ENCODE measurements at regions not wholly inside any gene's neighbourhood (a gene's known extent, or its start where the extent isn't known, plus 50 kb on each side); places are given as distances from the start of the nearest gene placed in this dataset.

GRCh38 chr1:30287976-30288375 is 435.4 kb downstream of the MATN1 start:
- TF ChIP-seq CTCF (IDR thresholded peaks at IDR 0.05; ENCODE audit: low read depth, low read length, poor library complexity, severe bottlenecking) = no peak
- TF ChIP-seq EZH2phosphoT487 (IDR thresholded peaks at IDR 0.05; ENCODE audit: borderline replicate concordance, low read length) = no peak
- no peak overlapping the region for H3K4me3 ChIP-seq (ENCODE audit: low read length)
- no peaks in the 10 kb centered on the region for H3K9me3 ChIP-seq (ENCODE audit: control insufficient read depth, insufficient read depth, low read length)
- H3K4me1 ChIP-seq (ENCODE audit: control insufficient read depth, low read length) = no peaks in the 10 kb centered on the region
- no peaks in the 10 kb centered on the region for H3K9me2 ChIP-seq (replicated peaks; ENCODE audit: control insufficient read depth, low read length)
- H3K36me3 ChIP-seq (ENCODE audit: control insufficient read depth, low read length) = no peaks in the 10 kb centered on the region
- no peak overlapping the region for H3K4me2 ChIP-seq (ENCODE audit: low read length)
- no peaks in the 10 kb centered on the region for H4K20me1 ChIP-seq (ENCODE audit: control insufficient read depth, insufficient read depth, low read depth, low read length)
- H3K79me2 ChIP-seq (ENCODE audit: control insufficient read depth, low read length) = no peaks in the 10 kb centered on the region
- H3F3A ChIP-seq (ENCODE audit: control insufficient read depth, insufficient read depth) = no peaks in the 10 kb centered on the region
- peaks cover 5% of the 10 kb centered on the region for H3K27me3 ChIP-seq (ENCODE audit: control insufficient read depth, low read length)
- H3K27ac ChIP-seq (ENCODE audit: low read depth, low read length) = no peak overlapping the region

GRCh38 chr1:30286988-30287839 is 436.2 kb downstream of the MATN1 start:
- Histone ChIP-seq H3K9me2 (replicated peaks; ENCODE audit: control insufficient read depth, low read length) (no peaks in the 10 kb centered on the region), H3K27me3 (ENCODE audit: control insufficient read depth, low read length) (peaks cover 5% of the 10 kb centered on the region; the same call in 1 of the 2 replicates), H3F3A (ENCODE audit: control insufficient read depth, insufficient read depth) (no peaks in the 10 kb centered on the region), H3K36me3 (ENCODE audit: control insufficient read depth, low read length) (no peaks in the 10 kb centered on the region), H3K9me3 (ENCODE audit: control insufficient read depth, insufficient read depth, low read length) (no peaks in the 10 kb centered on the region), H3K4me2 (ENCODE audit: low read length) (no peak overlapping the region), H3K4me3 (ENCODE audit: low read length) (no peak overlapping the region), H4K20me1 (ENCODE audit: control insufficient read depth, insufficient read depth, low read depth, low read length) (no peaks in the 10 kb centered on the region), H3K27ac (ENCODE audit: low read depth, low read length) (no peak overlapping the region), H3K4me1 (ENCODE audit: control insufficient read depth, low read length) (no peaks in the 10 kb centered on the region), H3K79me2 (ENCODE audit: control insufficient read depth, low read length) (no peaks in the 10 kb centered on the region)
- no peak for TF ChIP-seq CTCF (IDR thresholded peaks at IDR 0.05; ENCODE audit: low read depth, low read length, poor library complexity, severe bottlenecking)
- TF ChIP-seq EZH2phosphoT487 (IDR thresholded peaks at IDR 0.05; ENCODE audit: borderline replicate concordance, low read length) = no peak

- TF ChIP-seq EZH2phosphoT487 (IDR thresholded peaks at IDR 0.05; ENCODE audit: borderline replicate concordance, low read length) = no peak
- TF ChIP-seq CTCF (IDR thresholded peaks at IDR 0.05; ENCODE audit: low read depth, low read length, poor library complexity, severe bottlenecking) = no peak
- H3K4me2 ChIP-seq (ENCODE audit: low read length) = no peak overlapping the region
- H3K9me2 ChIP-seq (replicated peaks; ENCODE audit: control insufficient read depth, low read length) = no peaks in the 10 kb centered on the region
- H3K4me3 ChIP-seq (ENCODE audit: low read length) = no peak overlapping the region
- H3K27ac ChIP-seq (ENCODE audit: low read depth, low read length) = no peak overlapping the region
- no peaks in the 10 kb centered on the region for H3K9me3 ChIP-seq (ENCODE audit: control insufficient read depth, insufficient read depth, low read length)
- peaks cover 8% of the 10 kb centered on the region for H3K27me3 ChIP-seq (ENCODE audit: control insufficient read depth, low read length)
- no peaks in the 10 kb centered on the region for H3K36me3 ChIP-seq (ENCODE audit: control insufficient read depth, low read length)
- H4K20me1 ChIP-seq (ENCODE audit: control insufficient read depth, insufficient read depth, low read depth, low read length) = no peaks in the 10 kb centered on the region
- no peaks in the 10 kb centered on the region for H3F3A ChIP-seq (ENCODE audit: control insufficient read depth, insufficient read depth)
- no peaks in the 10 kb centered on the region for H3K79me2 ChIP-seq (ENCODE audit: control insufficient read depth, low read length)
- H3K4me1 ChIP-seq (ENCODE audit: control insufficient read depth, low read length) = no peaks in the 10 kb centered on the region
Observed at GRCh38 chr1:30286241-30286987, 437.0 kb downstream of the MATN1 start.
